ENCODE measurements at regions not wholly inside any gene's neighbourhood (a gene's known extent, or its start where the extent isn't known, plus 50 kb on each side); places are given as distances from the start of the nearest gene placed in this dataset.

GRCh38 chr12:25712169-25712568, 159.1 kb upstream of the LMNTD1 start:
- TF ChIP-seq POLR2A (IDR thresholded peaks at IDR 0.05; ENCODE audit: low read depth) (no peak), CTCF (IDR thresholded peaks at IDR 0.05) (no peak), POLR2AphosphoS5 (IDR thresholded peaks at IDR 0.05) (no peak), EP300 (IDR thresholded peaks at IDR 0.05) (no peak)

Data from esophagus muscularis mucosa (tissue), 4 donors.